ENCODE measurements at regions not wholly inside any gene's neighbourhood (a gene's known extent, or its start where the extent isn't known, plus 50 kb on each side); places are given as distances from the start of the nearest gene placed in this dataset.

- TF ChIP-seq CTCF (IDR thresholded peaks at IDR 0.05) (no peak), POLR2A (IDR thresholded peaks at IDR 0.05) (no peak)
Measured at GRCh38 chr2:64787019-64787365, 133.3 kb upstream of the SERTAD2 start.
